GM12878 (cell line): ENCODE measurements at regions not wholly inside any gene's neighbourhood (a gene's known extent, or its start where the extent isn't known, plus 50 kb on each side); places are given as distances from the start of the nearest gene placed in this dataset.
"Not testable (repeated sequence)": the region's sequence is repeated elsewhere in the genome, so short reads cannot be mapped to it uniquely, and the experiment has no call there.

Experiments
- ATAC-seq: fragments of 200-7000 bp; cut with Tn5 transposase; 3 replicates; pipeline ENCODE4 v1.9.1; 2020; ENCODE audit warnings: mild to moderate bottlenecking, moderate library complexity
- BruUV-seq: library from RNA; stranded (reverse); fragments of 400-500 nt; replicated peaks from 2 replicates; lab custom pipeline; 2021; lab: Mats Ljungman, UMichigan
- CTCF ChIA-PET: fragments of 300-600 bp; sonication (Branson Sonifier 250); formaldehyde crosslinking; extraction: SDS; loops from one replicate; lab custom pipeline; 2021; ENCODE audit warnings: inconsistent platforms; lab: Yijun Ruan, JAX
- POLR2A ChIA-PET: fragments of 350-600 bp; formaldehyde crosslinking; extraction: SDS; loops from one replicate; lab custom pipeline; 2021; ENCODE audit warnings: inconsistent platforms; lab: Charles Lee
- RAD21 ChIA-PET: fragments of 300-600 bp; sonication (Branson Sonifier 250); formaldehyde crosslinking; loops from one replicate; lab custom pipeline; 2023; ENCODE audit warnings: antibody characterized with exemption; ENCODE audit not compliant: unreplicated experiment; lab: Charles Lee
- SMC1A ChIA-PET: fragments of 300-600 bp; sonication (Branson Sonifier 250); formaldehyde crosslinking; loops from one replicate; lab custom pipeline; 2023; ENCODE audit not compliant: unreplicated experiment, uncharacterized antibody; lab: Charles Lee
- DNase-seq: peaks from one replicate; pipeline ENCODE4 v3.0.0-alpha.2; 2011; ENCODE audit warnings: low read depth, low spot score
- FAIRE-seq: peaks from 3 replicates; lab custom pipeline; 2011; peaks lifted over from hg19 to GRCh38; lab: Jason Lieb, UNC
- H2AFZ ChIP-seq: 2 replicates; pipeline ENCODE4 v1.6.0; 2011; ENCODE audit warnings: low read depth, low read length, control low read depth; ENCODE audit not compliant: control insufficient read depth
- H3K27ac ChIP-seq: 2 replicates; pipeline ENCODE4 v1.5.1; 2011; ENCODE audit warnings: control low read depth; ENCODE audit not compliant: control insufficient read depth, insufficient read depth
- H3K27me3 ChIP-seq, 2 experiments: replicated peaks in 1 of 2; 2 replicates each; pipeline versions ENCODE4 v1.6.0 to v1.6.1; 2011; ENCODE audit warnings: low read length in 1 of 2; ENCODE audit not compliant: control insufficient read depth in 2 of 2, insufficient read depth in 2 of 2
- H3K36me3 ChIP-seq, 2 experiments: 2 replicates each; pipeline ENCODE4 v1.5.1; 2011; ENCODE audit warnings: low read length in 1 of 2; ENCODE audit not compliant: control insufficient read depth in 2 of 2, insufficient read depth in 2 of 2
- H3K4me1 ChIP-seq: 2 replicates; pipeline ENCODE4 v1.6.1; 2011; ENCODE audit warnings: mild to moderate bottlenecking, low read length, moderate library complexity, mixed read lengths; ENCODE audit not compliant: control insufficient read depth, insufficient read depth
- H3K4me2 ChIP-seq: 2 replicates; pipeline ENCODE4 v1.6.0; 2011; ENCODE audit warnings: control low read depth; ENCODE audit not compliant: control insufficient read depth, insufficient read depth
- H3K4me3 ChIP-seq: fragments of 200-600 bp; sonication (generic); 2 replicates; pipeline ENCODE4 v1.5.1; 2016
- H3K79me2 ChIP-seq: 2 replicates; pipeline ENCODE4 v1.6.0; 2011; ENCODE audit warnings: low read length; ENCODE audit not compliant: control insufficient read depth, insufficient read depth
- H3K9ac ChIP-seq: 2 replicates; pipeline ENCODE4 v1.8.0; 2011; ENCODE audit warnings: low read length, control low read depth, mixed read lengths; ENCODE audit not compliant: control insufficient read depth, insufficient read depth
- H3K9me3 ChIP-seq: replicated peaks from 3 replicates; pipeline ENCODE4 v1.5.1; 2011; ENCODE audit warnings: mild to moderate bottlenecking, low read length; ENCODE audit not compliant: control insufficient read depth, insufficient read depth
- H4K20me1 ChIP-seq: 2 replicates; pipeline ENCODE4 v1.6.0; 2011; ENCODE audit not compliant: control insufficient read depth, insufficient read depth
- ATF7 ChIP-seq: fragments of 450-650 bp; IDR thresholded peaks from 2 replicates; pipeline ENCODE4 v1.6.1; 2016; ENCODE audit warnings: low read depth, mild to moderate bottlenecking
- CEBPB ChIP-seq, 2 experiments: fragments of 150-350 bp in 1 of 2; IDR thresholded peaks; 2 replicates each; pipeline ENCODE4 v1.6.1; 2012 to 2014; ENCODE audit warnings: low read depth in 2 of 2, low read length in 2 of 2, borderline replicate concordance in 1 of 2, inconsistent platforms in 1 of 2
- CHD2 ChIP-seq: IDR thresholded peaks from 2 replicates; pipeline ENCODE4 v1.6.1; 2011; ENCODE audit warnings: low read depth, low read length, improper control_type of control experiment, borderline replicate concordance
- ETV6 ChIP-seq, 2 experiments: fragments of 450-650 bp in 1 of 2; IDR thresholded peaks in 1 of 2; conservative IDR thresholded peaks in 1 of 2; 2 replicates each; pipeline ENCODE4 v1.6.1; 2014; ENCODE audit warnings: antibody characterized with exemption in 1 of 2, borderline replicate concordance in 1 of 2, low read depth in 1 of 2, mild to moderate bottlenecking in 1 of 2, moderate library complexity in 1 of 2
- NBN ChIP-seq: fragments of 450-650 bp; IDR thresholded peaks from 2 replicates; pipeline ENCODE4 v1.6.1; 2016
- SPI1 ChIP-seq: IDR thresholded peaks from 2 replicates; pipeline ENCODE4 v1.6.1; 2011; ENCODE audit warnings: low read depth, mild to moderate bottlenecking, low read length, moderate library complexity, borderline replicate concordance; ENCODE audit not compliant: insufficient read depth
- SRF ChIP-seq, 2 experiments: IDR thresholded peaks; 2 replicates each; pipeline ENCODE4 v1.6.1; 2011; ENCODE audit warnings: low read depth in 2 of 2, low read length in 2 of 2, mild to moderate bottlenecking in 1 of 2, moderate library complexity in 1 of 2
- STAT1 ChIP-seq: fragments of 450-650 bp; conservative IDR thresholded peaks from 2 replicates; pipeline ENCODE4 v1.6.1; 2014; ENCODE audit warnings: antibody characterized with exemption, mild to moderate bottlenecking
- WGBS: methylation state at CpG from one replicate; pipeline ENCODE4 v1.1.6; 2016; ENCODE audit warnings: low lambda C conversion rate; ENCODE audit not compliant: insufficient replicate concordance, insufficient coverage; ENCODE audit errors: missing lambda C conversion rate; 5-methylcytosine and 5-hydroxymethylcytosine counted together
- in situ Hi-C: fragments of 300-500 bp; cut with MboI; formaldehyde crosslinking; loops from 9 replicates; pipeline ENCODE4 v1.14.3; 2018; ENCODE audit warnings: mixed read lengths
- intact Hi-C: fragments of 100-400 bp; cut with micrococcal nuclease; formaldehyde crosslinking; loops from one replicate; pipeline ENCODE4 v1.14.2; 2022; ENCODE audit not compliant: unreplicated experiment
- TF ChIP-seq, protein P1 (sequence below): IDR thresholded peaks from 2 replicates; pipeline ENCODE4 v1.6.1; 2012; ENCODE audit warnings: low read depth, low read length, improper control_type of control experiment

DNA sequence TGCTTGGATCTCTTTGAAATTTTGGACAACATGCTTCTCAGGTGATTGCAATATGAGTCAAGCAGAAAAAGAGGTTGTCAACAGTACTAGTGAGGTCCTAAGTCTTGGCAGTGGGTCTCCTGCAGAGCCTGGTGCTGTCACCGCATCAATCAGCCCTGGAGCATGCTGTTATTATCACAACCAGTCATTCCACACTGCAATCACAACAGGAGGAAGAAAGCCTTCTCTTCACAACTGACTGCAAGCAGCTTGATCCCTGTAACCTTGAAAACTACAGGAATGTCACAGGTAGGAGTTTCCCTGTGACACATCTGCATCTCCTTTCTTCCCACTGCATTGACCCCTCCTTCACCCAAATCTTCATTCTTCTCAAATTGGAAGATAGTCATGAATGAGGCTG, 451.1 kb upstream of the ATP11B start:
- no peaks in the 10 kb centered on the region for H3K9me3 ChIP-seq
- 79% methylated on average over 1 of the region's 1 CpG for WGBS
- SMC1A ChIA-PET, result no interaction called here
- no peaks in the 10 kb centered on the region for H3K27me3 ChIP-seq
- no peaks in the 10 kb centered on the region for H3K36me3 ChIP-seq
- FAIRE-seq (no peak), ATAC-seq (no peak), DNase-seq (no peak)
- no TSS peak for BruUV-seq
- H3K9ac ChIP-seq, result no peak overlapping the region
- CTCF ChIA-PET, result no interaction called here
- H3K4me1 ChIP-seq, result no peaks in the 10 kb centered on the region
- intact Hi-C loops (no loop called here), in situ Hi-C loops (no loop called here)
- RAD21 ChIA-PET, result no interaction called here
- no peak overlapping the region for H3K4me3 ChIP-seq
- H3K79me2 ChIP-seq, result no peaks in the 10 kb centered on the region
- H3K27ac ChIP-seq, result no peak overlapping the region
- POLR2A ChIA-PET, result no interaction called here
- H4K20me1 ChIP-seq, result no peaks in the 10 kb centered on the region
- H3K4me2 ChIP-seq, result no peak overlapping the region
- H2AFZ ChIP-seq, result no peak overlapping the region
- TF ChIP-seq CEBPB (IDR thresholded peaks at IDR 0.05; ENCODE audit: borderline replicate concordance in 1 of 2, low read depth in 2 of 2, low read length in 2 of 2) (no peak), STAT1 (no peak), ETV6 (conservative IDR thresholded peaks at IDR 0.05 in 1 of 2, IDR thresholded peaks at IDR 0.05 in 1 of 2; ENCODE audit: borderline replicate concordance in 1 of 2, low read depth in 1 of 2) (no peak), NBN (no peak), SPI1 (no peak), ATF7 (no peak), CHD2 (no peak), SRF (IDR thresholded peaks at IDR 0.05; ENCODE audit: low read depth in 2 of 2, low read length in 2 of 2) (no peak)
- TF ChIP-seq, protein P1, sequence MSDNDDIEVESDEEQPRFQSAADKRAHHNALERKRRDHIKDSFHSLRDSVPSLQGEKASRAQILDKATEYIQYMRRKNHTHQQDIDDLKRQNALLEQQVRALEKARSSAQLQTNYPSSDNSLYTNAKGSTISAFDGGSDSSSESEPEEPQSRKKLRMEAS, result no peak

DNA sequence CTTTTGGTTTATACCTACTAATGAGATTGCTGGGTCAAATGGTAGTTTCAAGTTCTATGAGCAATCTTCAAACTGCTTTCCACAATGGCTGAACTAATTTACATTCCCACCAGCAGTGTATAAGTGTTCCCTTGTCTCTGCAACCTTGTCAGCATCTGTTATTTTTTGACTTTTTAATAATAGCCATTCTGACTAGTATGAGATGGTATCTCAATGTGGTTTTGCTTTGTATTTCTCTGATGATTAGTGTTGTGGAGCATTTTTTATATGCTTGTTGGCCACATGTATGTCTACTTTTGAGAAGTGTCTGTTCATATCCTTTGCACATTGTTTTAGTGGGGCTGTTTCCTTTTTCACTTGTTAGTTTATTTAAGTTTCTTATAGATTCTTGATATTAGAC, 449.3 kb upstream of the ATP11B start:
- H3K4me1 ChIP-seq, H3K27me3 ChIP-seq, H3K9me3 ChIP-seq, RAD21 ChIA-PET, H3K79me2 ChIP-seq, intact Hi-C loops, H3K27ac ChIP-seq, H4K20me1 ChIP-seq, CTCF ChIA-PET, ATAC-seq, H3K4me3 ChIP-seq, H3K36me3 ChIP-seq, H2AFZ ChIP-seq, H3K4me2 ChIP-seq, FAIRE-seq, in situ Hi-C loops, H3K9ac ChIP-seq, POLR2A ChIA-PET, DNase-seq, BruUV-seq: not testable (repeated sequence)
- SMC1A ChIA-PET, result interaction anchor here (1.6 kb wide), 1 partner anchor 20 kb away, joined by 4 read pairs; no protein-coding TSS in a partner anchor
